ENCODE measurements at regions not wholly inside any gene's neighbourhood (a gene's known extent, or its start where the extent isn't known, plus 50 kb on each side); places are given as distances from the start of the nearest gene placed in this dataset.

- no peak for DNase-seq
- peaks cover 0 to 2% of the 10 kb centered on the region in 2 donors for H3K27me3 ChIP-seq
- no peaks in the 10 kb centered on the region for H3K36me3 ChIP-seq
- TF ChIP-seq CTCF (IDR thresholded peaks at IDR 0.05) = no peak
- H3K4me1 ChIP-seq = peaks cover 0 to 8% (median 0%) of the 10 kb centered on the region in 4 donors
- intact Hi-C loops (cut with DNase I; ENCODE audit: low total_unique reads) = no loop called here
- no peak overlapping the region for H3K4me3 ChIP-seq
- H3K27ac ChIP-seq = no peak overlapping the region
- no peaks in the 10 kb centered on the region for H3K9me3 ChIP-seq
These were observed 61.9 kb upstream of the PSEN2 start for GRCh38 chr1:226808501-226808900.

- intact Hi-C loops (cut with DNase I; ENCODE audit: low total_unique reads) = no loop called here
- H3K4me3 ChIP-seq = no peak overlapping the region
- peaks cover 0 to 7% of the 10 kb centered on the region in 2 donors for H3K27me3 ChIP-seq
- no peaks in the 10 kb centered on the region for H3K36me3 ChIP-seq
- no peak for TF ChIP-seq CTCF (IDR thresholded peaks at IDR 0.05)
- H3K9me3 ChIP-seq = no peaks in the 10 kb centered on the region
- DNase-seq = no peak
- peaks cover 0 to 8% (median 0%) of the 10 kb centered on the region in 4 donors for H3K4me1 ChIP-seq
- no peak overlapping the region for H3K27ac ChIP-seq
These were observed 63.4 kb upstream of the PSEN2 start for GRCh38 chr1:226806988-226807387.

GRCh38 chr1:226804907-226805759 lies 65.3 kb upstream of the PSEN2 start:
- Histone ChIP-seq H3K36me3 (no peaks in the 10 kb centered on the region), H3K9me3 (no peaks in the 10 kb centered on the region), H3K4me3 (no peak overlapping the region), H3K27me3 (peaks cover 0 to 7% of the 10 kb centered on the region in 2 donors), H3K27ac (no peak overlapping the region), H3K4me1 (peaks cover 0 to 4% (median 0%) of the 10 kb centered on the region in 4 donors)
- no peak for TF ChIP-seq CTCF (IDR thresholded peaks at IDR 0.05)
- intact Hi-C loops (cut with DNase I; ENCODE audit: low total_unique reads) = no loop called here
- DNase-seq = no peak

GRCh38 chr1:226800763-226801380 lies 61.8 kb upstream of the ITPKB start:
- Histone ChIP-seq H3K9me3 (no peaks in the 10 kb centered on the region), H3K4me3 (no peak overlapping the region), H3K4me1 (no peaks in the 10 kb centered on the region), H3K36me3 (no peaks in the 10 kb centered on the region), H3K27me3 (peaks cover 0 to 7% of the 10 kb centered on the region in 2 donors), H3K27ac (no peak overlapping the region)
- TF ChIP-seq CTCF (IDR thresholded peaks at IDR 0.05) = no peak
- no peak for DNase-seq
- intact Hi-C loops (cut with DNase I; ENCODE audit: low total_unique reads) = no loop called here

- Histone ChIP-seq H3K27me3 (peaks cover 0 to 7% of the 10 kb centered on the region in 2 donors), H3K36me3 (no peaks in the 10 kb centered on the region), H3K4me1 (no peaks in the 10 kb centered on the region), H3K9me3 (no peaks in the 10 kb centered on the region), H3K27ac (no peak overlapping the region), H3K4me3 (no peak overlapping the region)
- TF ChIP-seq CTCF (IDR thresholded peaks at IDR 0.05) = no peak
- intact Hi-C loops (cut with DNase I; ENCODE audit: low total_unique reads) = no loop called here
- DNase-seq = no peak
These were observed 60.7 kb upstream of the ITPKB start for GRCh38 chr1:226799634-226800281.

Data from tibial artery (tissue), 4 donors.